HG03095 (cell line): ENCODE measurements at regions not wholly inside any gene's neighbourhood (a gene's known extent, or its start where the extent isn't known, plus 50 kb on each side); places are given as distances from the start of the nearest gene placed in this dataset.
"Not testable (repeated sequence)": the region's sequence is repeated elsewhere in the genome, so short reads cannot be mapped to it uniquely, and the experiment has no call there.

ENCODE experiments used
- ATAC-seq: cut with Tn5 transposase; IDR thresholded peaks from one replicate; pipeline ENCODE4 v1.9.1; 2021; ENCODE audit warnings: moderate library complexity; ENCODE audit not compliant: unreplicated experiment

GRCh38 chr3:78285032-78285728 is 1245.3 kb downstream of the ROBO2 start:
- ATAC-seq = no peak

- ATAC-seq = no peak
Observed at GRCh38 chr3:78287085-78287484, 1247.2 kb downstream of the ROBO2 start.

GRCh38 chr3:78293284-78293683 is 1253.4 kb downstream of the ROBO2 start:
- ATAC-seq = no peak

- no peak for ATAC-seq
Observed at GRCh38 chr3:78304115-78304514, 1264.2 kb downstream of the ROBO2 start.

GRCh38 chr3:78312851-78313250 is 1273.0 kb downstream of the ROBO2 start:
- no peak for ATAC-seq

GRCh38 chr3:78313332-78313731 is 1273.4 kb downstream of the ROBO2 start:
- ATAC-seq = no peak

GRCh38 chr3:78314327-78314726 is 1274.4 kb downstream of the ROBO2 start:
- no peak for ATAC-seq

GRCh38 chr3:78317774-78318173 is 1277.9 kb downstream of the ROBO2 start:
- no peak for ATAC-seq

- ATAC-seq = no peak
Observed at GRCh38 chr3:78322780-78323179, 1282.9 kb downstream of the ROBO2 start.

GRCh38 chr3:78337801-78338211 is 1297.9 kb downstream of the ROBO2 start:
- no peak for ATAC-seq

GRCh38 chr3:78338405-78338804 is 1298.5 kb downstream of the ROBO2 start:
- peak; percentile 98 for ATAC-seq

- no peak for ATAC-seq
Observed at GRCh38 chr3:78343221-78343620, 1303.3 kb downstream of the ROBO2 start.

- ATAC-seq = not testable (repeated sequence)
Observed at GRCh38 chr3:78344267-78344666, 1304.4 kb downstream of the ROBO2 start.

- ATAC-seq = no peak
Observed at GRCh38 chr3:78344918-78345317, 1305.0 kb downstream of the ROBO2 start.

GRCh38 chr3:78347176-78347575 is 1307.3 kb downstream of the ROBO2 start:
- ATAC-seq = no peak

GRCh38 chr3:78348664-78349063 is 1308.8 kb downstream of the ROBO2 start:
- ATAC-seq = no peak

GRCh38 chr3:78349571-78349970 is 1309.7 kb downstream of the ROBO2 start:
- no peak for ATAC-seq

GRCh38 chr3:78351334-78351733 is 1311.4 kb downstream of the ROBO2 start:
- ATAC-seq = no peak

GRCh38 chr3:78353231-78353630 is 1313.3 kb downstream of the ROBO2 start:
- no peak for ATAC-seq

- no peak for ATAC-seq
Observed at GRCh38 chr3:78360849-78361248, 1321.0 kb downstream of the ROBO2 start.

GRCh38 chr3:78368636-78369345 is 1328.9 kb downstream of the ROBO2 start:
- no peak for ATAC-seq

- ATAC-seq = no peak
Observed at GRCh38 chr3:78390221-78390620, 1350.3 kb downstream of the ROBO2 start.

GRCh38 chr3:78398401-78398800 is 1358.5 kb downstream of the ROBO2 start:
- ATAC-seq = no peak
